H9 (cell line): ENCODE measurements at regions not wholly inside any gene's neighbourhood (a gene's known extent, or its start where the extent isn't known, plus 50 kb on each side); places are given as distances from the start of the nearest gene placed in this dataset.

ENCODE experiments used
- DNase-seq: peaks from one replicate; pipeline ENCODE4 v3.0.0-alpha.2; 2017
- H2AFZ ChIP-seq: one replicate; pipeline ENCODE4 v1.6.1; 2013; ENCODE audit warnings: mild to moderate bottlenecking, low read length, control low read depth, moderate library complexity
- H2AK5ac ChIP-seq: 2 replicates; pipeline ENCODE4 v1.6.1; 2013; ENCODE audit warnings: low read length, control low read depth, mixed read lengths; ENCODE audit not compliant: insufficient read length
- H2BK120ac ChIP-seq: one replicate; pipeline ENCODE4 v1.6.1; 2013; ENCODE audit warnings: low read depth, mild to moderate bottlenecking, low read length, control low read depth, inconsistent platforms; ENCODE audit not compliant: poor library complexity, severe bottlenecking
- H2BK12ac ChIP-seq: 2 replicates; pipeline ENCODE4 v1.6.1; 2013; ENCODE audit warnings: low read length, control low read depth, mixed read lengths, low read depth; ENCODE audit not compliant: insufficient read length
- H2BK15ac ChIP-seq: 2 replicates; pipeline ENCODE4 v1.6.1; 2013; ENCODE audit warnings: low read depth, low read length, control low read depth
- H2BK20ac ChIP-seq: one replicate; pipeline ENCODE4 v1.6.1; 2013; ENCODE audit warnings: low read depth, mild to moderate bottlenecking, low read length, control low read depth, inconsistent platforms; ENCODE audit not compliant: poor library complexity, severe bottlenecking
- H2BK5ac ChIP-seq: 2 replicates; pipeline ENCODE4 v1.6.1; 2013; ENCODE audit warnings: low read length, control low read depth, mixed read lengths; ENCODE audit not compliant: insufficient read length
- H3K14ac ChIP-seq: 2 replicates; pipeline ENCODE4 v1.6.1; 2013; ENCODE audit warnings: low read length, control low read depth; ENCODE audit not compliant: insufficient read depth
- H3K18ac ChIP-seq: 2 replicates; pipeline ENCODE4 v1.6.1; 2013; ENCODE audit warnings: low read depth, mild to moderate bottlenecking, mixed read lengths, low read length, control low read depth; ENCODE audit not compliant: insufficient read length
- H3K23ac ChIP-seq: 2 replicates; pipeline ENCODE4 v1.6.1; 2013; ENCODE audit warnings: low read length, control low read depth, mixed read lengths, low read depth; ENCODE audit not compliant: insufficient read length
- H3K23me2 ChIP-seq: 2 replicates; pipeline ENCODE4 v1.6.1; 2013; ENCODE audit warnings: low read depth, mild to moderate bottlenecking, mixed read lengths, low read length, control low read depth; ENCODE audit not compliant: insufficient read length, poor library complexity, severe bottlenecking
- H3K27ac ChIP-seq: 2 replicates; pipeline ENCODE4 v1.5.1; 2013; ENCODE audit warnings: low read length, control low read depth, mixed read lengths, low read depth; ENCODE audit not compliant: insufficient read length
- H3K27me3 ChIP-seq: 2 replicates; pipeline ENCODE4 v1.6.1; 2013; ENCODE audit warnings: low read length, control low read depth, inconsistent platforms; ENCODE audit not compliant: insufficient read depth
- H3K4ac ChIP-seq: 2 replicates; pipeline ENCODE4 v1.6.1; 2013; ENCODE audit warnings: low read depth, mild to moderate bottlenecking, control low read depth, inconsistent platforms, low read length, moderate library complexity
- H3K4me1 ChIP-seq: 2 replicates; pipeline ENCODE4 v1.6.1; 2013; ENCODE audit warnings: low read length, control low read depth, inconsistent platforms; ENCODE audit not compliant: insufficient read depth
- H3K4me2 ChIP-seq: 2 replicates; pipeline ENCODE4 v1.6.1; 2013; ENCODE audit warnings: low read length, control low read depth, mixed read lengths; ENCODE audit not compliant: insufficient read length, insufficient read depth
- H3K56ac ChIP-seq: 2 replicates; pipeline ENCODE4 v1.6.1; 2013; ENCODE audit warnings: low read depth, mild to moderate bottlenecking, mixed read lengths, low read length, control low read depth; ENCODE audit not compliant: insufficient read length
- H3K79me1 ChIP-seq: 2 replicates; pipeline ENCODE4 v1.6.1; 2013; ENCODE audit warnings: low read depth, mild to moderate bottlenecking, moderate library complexity, low read length, control low read depth, inconsistent platforms; ENCODE audit not compliant: insufficient read depth, poor library complexity, severe bottlenecking
- H3K79me2 ChIP-seq: 2 replicates; pipeline ENCODE4 v1.6.1; 2013; ENCODE audit warnings: low read length, control low read depth, inconsistent platforms; ENCODE audit not compliant: insufficient read depth
- H3K9ac ChIP-seq: 2 replicates; pipeline ENCODE4 v1.6.1; 2013; ENCODE audit warnings: low read length, control low read depth, mixed read lengths; ENCODE audit not compliant: insufficient read length; ENCODE audit errors: extremely low read depth
- H3K9me3 ChIP-seq: one replicate; pipeline ENCODE4 v1.6.1; 2013; ENCODE audit warnings: low read depth, low read length, inconsistent platforms; ENCODE audit not compliant: control insufficient read depth
- H3T11ph ChIP-seq: one replicate; pipeline ENCODE4 v1.6.1; 2013; ENCODE audit warnings: mild to moderate bottlenecking, low read length, control low read depth, inconsistent platforms
- H4K20me1 ChIP-seq: one replicate; pipeline ENCODE4 v1.6.1; 2013; ENCODE audit not compliant: control insufficient read depth, insufficient read length, insufficient read depth
- H4K5ac ChIP-seq: 2 replicates; pipeline ENCODE4 v1.6.1; 2013; ENCODE audit warnings: low read depth, mild to moderate bottlenecking, mixed read lengths, low read length, control low read depth; ENCODE audit not compliant: insufficient read length
- H4K8ac ChIP-seq: replicated peaks from 2 replicates; pipeline ENCODE4 v1.6.1; 2013; ENCODE audit warnings: low read length, control low read depth, mixed read lengths, low read depth; ENCODE audit not compliant: insufficient read length
- H4K91ac ChIP-seq: 2 replicates; pipeline ENCODE4 v1.6.1; 2013; ENCODE audit warnings: low read depth, mild to moderate bottlenecking, moderate library complexity, mixed read lengths, low read length, control low read depth; ENCODE audit not compliant: insufficient read length
- H3K27ac Mint-ChIP-seq, 3 experiments: 2 replicates in 2 of 3; 3 replicates in 1 of 3; pipeline ENCODE4 v1.8.0; 2020 to 2021; ENCODE audit warnings: mixed read lengths in 3 of 3, mild to moderate bottlenecking in 1 of 3, moderate library complexity in 1 of 3
- H3K27me3 Mint-ChIP-seq: 2 replicates; pipeline ENCODE4 v1.8.0; 2021; ENCODE audit warnings: low read depth, mild to moderate bottlenecking, moderate library complexity, mixed read lengths
- H3K36me3 Mint-ChIP-seq, 3 experiments: 2 replicates in 2 of 3; 3 replicates in 1 of 3; pipeline ENCODE4 v1.8.0; 2020 to 2021; ENCODE audit warnings: low read depth in 3 of 3, mixed read lengths in 3 of 3; ENCODE audit not compliant: insufficient read depth in 1 of 3
- H3K4me1 Mint-ChIP-seq, 2 experiments: 2 replicates each; pipeline ENCODE4 v1.8.0; 2020; ENCODE audit warnings: mixed read lengths in 2 of 2
- H3K4me3 Mint-ChIP-seq, 2 experiments: 2 replicates in 1 of 2; 3 replicates in 1 of 2; pipeline ENCODE4 v1.8.0; 2020 to 2021; ENCODE audit warnings: mild to moderate bottlenecking in 2 of 2, mixed read lengths in 2 of 2, moderate library complexity in 1 of 2
- H3K9me3 Mint-ChIP-seq, 2 experiments: 2 replicates in 1 of 2; 3 replicates in 1 of 2; pipeline ENCODE4 v1.8.0; 2020; ENCODE audit warnings: mild to moderate bottlenecking in 2 of 2, mixed read lengths in 2 of 2, moderate library complexity in 1 of 2
- WGBS: extraction: QIAGEN DNeasy Blood & Tissue Kit; methylation state at CpG from one replicate; pipeline ENCODE4 v1.1.7; 2013; ENCODE audit warnings: missing lambda C conversion rate, low lambda C conversion rate, mixed read lengths; ENCODE audit not compliant: insufficient read length; ENCODE audit errors: extremely low coverage; 5-methylcytosine and 5-hydroxymethylcytosine counted together
- TF ChIP-seq, protein P1 (sequence below): fragments of 200-600 bp; sonication (generic); conservative IDR thresholded peaks from 3 replicates; pipeline ENCODE4 v1.8.0; 2021; ENCODE audit warnings: antibody characterized with exemption, mild to moderate bottlenecking

DNA sequence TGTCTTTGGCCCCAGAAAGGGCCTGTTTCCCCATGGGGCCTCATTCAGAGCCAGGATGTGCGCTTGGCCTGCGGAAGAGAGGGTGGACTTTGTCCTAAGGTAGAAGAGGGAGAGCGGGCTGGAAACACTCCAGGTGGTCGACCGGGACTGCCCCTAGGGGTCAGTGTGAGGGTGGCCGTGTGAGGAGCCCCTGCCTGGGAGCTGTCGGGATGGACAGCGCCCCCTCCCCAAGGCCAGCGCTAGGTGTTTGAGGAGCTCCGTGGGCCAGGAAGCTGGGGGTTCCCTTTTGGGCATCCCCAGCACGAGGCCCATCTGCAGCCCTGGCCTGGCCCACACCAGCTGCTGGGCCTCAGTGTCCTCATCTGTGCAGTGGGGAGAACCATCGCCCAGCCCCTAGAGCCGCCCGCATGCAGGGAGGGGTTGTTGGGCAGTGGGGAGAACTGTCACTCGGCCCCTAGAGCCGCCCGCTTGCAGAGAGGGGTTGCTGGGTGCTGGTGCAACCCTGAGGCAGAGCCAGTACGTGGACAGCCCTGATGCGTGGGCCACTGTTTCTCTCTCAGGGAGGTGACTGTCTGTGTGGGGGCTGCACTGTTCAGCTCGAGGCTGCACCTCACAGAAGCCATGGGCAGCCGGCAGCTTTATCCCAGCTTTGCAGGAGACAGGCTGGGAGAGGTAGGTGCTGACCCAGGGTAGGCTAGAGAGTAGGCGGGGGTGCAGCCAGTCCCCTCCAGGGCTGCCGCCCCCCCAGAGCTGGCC lies 1319.9 kb downstream of the BRD1 start:
- Histone ChIP-seq H3K4me2 (no peak overlapping the region), H3K79me2 (peaks cover 3% of the 10 kb centered on the region; the same call in 1 of the 2 replicates), H3K56ac (no peak overlapping the region), H4K5ac (no peak overlapping the region), H3K9me3 (no peaks in the 10 kb centered on the region), H3K79me1 (peaks cover 3% of the 10 kb centered on the region), H2BK15ac (no peak overlapping the region), H3K18ac (no peak overlapping the region), H3K4me1 (peaks cover 6% of the 10 kb centered on the region; the same call in 1 of the 2 replicates), H3K14ac (no peak overlapping the region), H2BK120ac (no peak overlapping the region), H3K23me2 (peaks cover 3% of the 10 kb centered on the region), H3K27ac (no peak overlapping the region), H4K91ac (no peak overlapping the region), H2BK12ac (no peak overlapping the region), H4K20me1 (no peaks in the 10 kb centered on the region), H2AK5ac (no peak overlapping the region), H2BK20ac (no peak overlapping the region), H2AFZ (no peak overlapping the region), H3K27me3 (no peaks in the 10 kb centered on the region), H3K9ac (no peak overlapping the region), H3K4ac (no peak overlapping the region), H3K23ac (no peak overlapping the region), H2BK5ac (no peak overlapping the region), H3T11ph (no peak overlapping the region), H4K8ac (no peak overlapping the region)
- no peaks in the 10 kb centered on the region for H3K9me3 Mint-ChIP-seq
- peaks cover 24 to 25% of the 10 kb centered on the region in 2 experiments for H3K4me1 Mint-ChIP-seq
- no peaks in the 10 kb centered on the region for H3K27me3 Mint-ChIP-seq
- TF ChIP-seq, protein P1, sequence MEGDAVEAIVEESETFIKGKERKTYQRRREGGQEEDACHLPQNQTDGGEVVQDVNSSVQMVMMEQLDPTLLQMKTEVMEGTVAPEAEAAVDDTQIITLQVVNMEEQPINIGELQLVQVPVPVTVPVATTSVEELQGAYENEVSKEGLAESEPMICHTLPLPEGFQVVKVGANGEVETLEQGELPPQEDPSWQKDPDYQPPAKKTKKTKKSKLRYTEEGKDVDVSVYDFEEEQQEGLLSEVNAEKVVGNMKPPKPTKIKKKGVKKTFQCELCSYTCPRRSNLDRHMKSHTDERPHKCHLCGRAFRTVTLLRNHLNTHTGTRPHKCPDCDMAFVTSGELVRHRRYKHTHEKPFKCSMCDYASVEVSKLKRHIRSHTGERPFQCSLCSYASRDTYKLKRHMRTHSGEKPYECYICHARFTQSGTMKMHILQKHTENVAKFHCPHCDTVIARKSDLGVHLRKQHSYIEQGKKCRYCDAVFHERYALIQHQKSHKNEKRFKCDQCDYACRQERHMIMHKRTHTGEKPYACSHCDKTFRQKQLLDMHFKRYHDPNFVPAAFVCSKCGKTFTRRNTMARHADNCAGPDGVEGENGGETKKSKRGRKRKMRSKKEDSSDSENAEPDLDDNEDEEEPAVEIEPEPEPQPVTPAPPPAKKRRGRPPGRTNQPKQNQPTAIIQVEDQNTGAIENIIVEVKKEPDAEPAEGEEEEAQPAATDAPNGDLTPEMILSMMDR: peak; percentile 40
- no peak overlapping the region for H3K27ac Mint-ChIP-seq
- peaks cover 0 to 2% (median 0%) of the 10 kb centered on the region in 3 experiments; a peak in 1 of 7 replicates for H3K36me3 Mint-ChIP-seq
- WGBS: no CpG with 5 or more reads among the region's 23 CpGs
- no peak for DNase-seq
- no peak overlapping the region for H3K4me3 Mint-ChIP-seq
